Ovary (tissue), 7 donors: ENCODE measurements at regions not wholly inside any gene's neighbourhood (a gene's known extent, or its start where the extent isn't known, plus 50 kb on each side); places are given as distances from the start of the nearest gene placed in this dataset.

Source experiments
- DNase-seq, 5 donors: peaks; one replicate each; pipeline ENCODE4 v3.0.0-alpha.2; 2019 to 2020
- H3K27ac ChIP-seq, 2 donors: fragments of 200-600 bp; one replicate each; pipeline versions ENCODE4 v1.5.1 to v1.8.0; 2019 to 2022
- H3K27me3 ChIP-seq: fragments of 200-600 bp; one replicate; pipeline ENCODE4 v1.8.0; 2022
- H3K36me3 ChIP-seq: fragments of 200-600 bp; sonication (generic); one replicate; pipeline ENCODE4 v1.5.1; 2019
- H3K4me1 ChIP-seq: one replicate; pipeline ENCODE4 v1.8.1; 2013; ENCODE audit warnings: mild to moderate bottlenecking, moderate library complexity; ENCODE audit not compliant: insufficient read depth
- H3K4me3 ChIP-seq: fragments of 200-600 bp; sonication (generic); one replicate; pipeline ENCODE4 v1.5.1; 2017
- H3K9me3 ChIP-seq, 2 donors: fragments of 200-600 bp in 1 of 2; sonication (generic) in 1 of 2; one replicate each; pipeline versions ENCODE4 v1.5.1 to v1.8.1; 2013 to 2019; ENCODE audit warnings: mild to moderate bottlenecking in 1 of 2, moderate library complexity in 1 of 2
- CTCF ChIP-seq, 3 donors: fragments of 450-650 bp in 2 of 3; fragments of 200-600 bp in 1 of 3; IDR thresholded peaks; one replicate each; pipeline versions ENCODE4 v1.5.1 to v1.8.0; 2016 to 2022; ENCODE audit warnings: antibody characterized with exemption in 3 of 3, mild to moderate bottlenecking in 1 of 3
- EP300 ChIP-seq: sonication (generic); formaldehyde crosslinking; IDR thresholded peaks from one replicate; pipeline ENCODE4 v1.6.1; 2017; ENCODE audit warnings: antibody characterized with exemption
- POLR2A ChIP-seq: fragments of 450-650 bp; IDR thresholded peaks from one replicate; pipeline ENCODE4 v1.6.1; 2017; ENCODE audit warnings: antibody characterized with exemption, mild to moderate bottlenecking, moderate library complexity
- WGBS, 3 donors: extraction: QIAGEN DNeasy Blood & Tissue Kit in 1 of 3; methylation state at CpG; one replicate each; pipeline versions ENCODE4 v1.1.5 to v1.1.7; 2013 to 2017; 5-methylcytosine and 5-hydroxymethylcytosine counted together
- intact Hi-C, 4 donors: fragments of 100-400 bp; cut with DNase I; formaldehyde crosslinking; loops; one replicate each; pipeline versions ENCODE4 v1.11.0 to v1.15.1; 2022 to 2023
- donor health status: DM: no; HTN: no; CAD: no; lungs with moderate emphysema.
- donor health status: DM: no; HTN: no; CAD: no.
- donor health status: Bipolar disorder and iron deficiency.
- donor health status: DM: no; HTN: no; CAD: no.
- donor health status: DM: yes; HTN: yes; CAD: no.

GRCh38 chr10:113430634-113431397 lies 122.0 kb upstream of the HABP2 start:
- Histone ChIP-seq H3K9me3 (no peaks in the 10 kb centered on the region), H3K27ac (no peak overlapping the region), H3K36me3 (no peaks in the 10 kb centered on the region), H3K4me3 (no peak overlapping the region), H3K27me3 (no peaks in the 10 kb centered on the region), H3K4me1 (no peaks in the 10 kb centered on the region)
- intact Hi-C loops = no loop called here
- TF ChIP-seq CTCF (IDR thresholded peaks at IDR 0.05) = no peak
- no peak for TF ChIP-seq EP300
- TF ChIP-seq POLR2A = no peak
- 92 to 94% (median 92%) methylated on average over 6 of the region's 6 CpGs for WGBS, 3 donors
- no peak for DNase-seq

GRCh38 chr10:113431398-113432160 lies 121.3 kb upstream of the HABP2 start:
- Histone ChIP-seq H3K27me3 (no peaks in the 10 kb centered on the region), H3K4me1 (no peaks in the 10 kb centered on the region), H3K36me3 (no peaks in the 10 kb centered on the region), H3K9me3 (no peaks in the 10 kb centered on the region), H3K4me3 (no peak overlapping the region), H3K27ac (no peak overlapping the region)
- TF ChIP-seq CTCF (IDR thresholded peaks at IDR 0.05) = no peak
- intact Hi-C loops = no loop called here
- no peak for DNase-seq
- WGBS, 3 donors = 38 to 39% (median 39%) methylated on average over 16 of the region's 16 CpGs

DNA sequence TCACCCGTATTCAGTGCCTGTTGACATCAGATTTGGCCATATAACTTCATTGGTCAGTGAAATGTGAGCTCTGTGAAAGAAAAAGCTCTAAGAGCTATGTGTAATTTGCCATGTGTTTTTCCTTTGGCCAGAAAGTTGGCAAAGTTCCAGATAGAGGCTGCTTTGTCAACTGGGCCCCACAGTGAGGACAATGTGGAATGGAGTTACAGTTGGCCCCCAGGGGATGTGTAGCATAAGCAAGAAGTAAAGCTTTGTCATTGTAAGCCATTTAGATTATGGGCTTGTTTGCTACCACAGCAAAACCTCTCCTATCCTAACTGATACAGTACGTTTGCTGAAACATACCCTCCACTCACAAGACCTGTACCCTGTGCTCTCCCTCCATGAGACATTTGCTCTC lies 119.1 kb upstream of the HABP2 start:
- no peak for DNase-seq
- intact Hi-C loops = no loop called here
- H3K27me3 ChIP-seq = no peaks in the 10 kb centered on the region
- H3K4me3 ChIP-seq = no peak overlapping the region
- no peaks in the 10 kb centered on the region for H3K36me3 ChIP-seq
- no peaks in the 10 kb centered on the region for H3K9me3 ChIP-seq
- TF ChIP-seq POLR2A = no peak
- no peak for TF ChIP-seq CTCF (IDR thresholded peaks at IDR 0.05)
- no peak for TF ChIP-seq EP300
- 71 to 96% (median 88%) methylated on average over 2 of the region's 2 CpGs for WGBS, 3 donors
- H3K27ac ChIP-seq = no peak overlapping the region
- no peaks in the 10 kb centered on the region for H3K4me1 ChIP-seq

DNA sequence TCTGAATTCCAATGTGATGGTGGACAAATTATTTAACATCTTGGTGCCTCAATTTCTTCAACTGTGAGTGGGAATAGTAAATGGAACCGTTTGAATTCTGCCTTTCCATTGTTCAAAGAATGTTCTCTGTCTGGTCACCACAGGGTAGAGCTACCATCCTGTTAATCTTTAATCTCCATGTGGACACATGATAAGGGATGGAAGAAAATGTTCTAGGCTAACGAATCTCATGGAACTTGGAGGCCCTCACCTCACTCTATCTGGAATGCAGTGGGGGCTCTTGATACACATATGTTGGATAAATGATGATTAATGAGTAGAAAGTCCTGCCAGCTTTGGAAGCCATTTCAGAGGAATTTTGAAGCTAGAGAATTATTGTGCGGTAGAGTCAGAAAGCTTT lies 118.5 kb upstream of the HABP2 start:
- WGBS, 3 donors = 67 to 73% (median 67%) methylated on average over 3 of the region's 3 CpGs
- H3K4me3 ChIP-seq = no peak overlapping the region
- no peaks in the 10 kb centered on the region for H3K27me3 ChIP-seq
- TF ChIP-seq EP300 (no peak), CTCF (IDR thresholded peaks at IDR 0.05) (no peak), POLR2A (no peak)
- H3K9me3 ChIP-seq = no peaks in the 10 kb centered on the region
- no peaks in the 10 kb centered on the region for H3K4me1 ChIP-seq
- no peaks in the 10 kb centered on the region for H3K36me3 ChIP-seq
- no peak for DNase-seq
- intact Hi-C loops = no loop called here
- no peak overlapping the region for H3K27ac ChIP-seq
